Stomach (tissue), 8 donors: ENCODE measurements at regions not wholly inside any gene's neighbourhood (a gene's known extent, or its start where the extent isn't known, plus 50 kb on each side); places are given as distances from the start of the nearest gene placed in this dataset.
"Not testable (repeated sequence)": the region's sequence is repeated elsewhere in the genome, so short reads cannot be mapped to it uniquely, and the experiment has no call there.

Source experiments
- DNase-seq, 2 donors: peaks; one replicate each; pipeline versions ENCODE4 v3.0.0 to v3.0.0-alpha.2; 2013 to 2019
- H3K27ac ChIP-seq, 5 donors: fragments of 200-600 bp in 4 of 5; sonication (generic) in 4 of 5; one replicate each; pipeline ENCODE4 v1.5.1; 2013 to 2019; ENCODE audit warnings: mild to moderate bottlenecking in 1 of 5, moderate library complexity in 1 of 5
- H3K27me3 ChIP-seq, 3 donors: fragments of 200-600 bp; sonication (generic); one replicate each; pipeline ENCODE4 v1.5.1; 2017 to 2019; ENCODE audit warnings: mixed run types in 1 of 3
- H3K36me3 ChIP-seq, 4 donors: fragments of 200-600 bp; sonication (generic); 1 replicate in 3 of 4; 2 replicates in 1 of 4; pipeline ENCODE4 v1.5.1; 2016 to 2019
- H3K4me1 ChIP-seq, 4 donors: fragments of 200-600 bp; sonication (generic); one replicate each; pipeline ENCODE4 v1.5.1; 2016 to 2019
- H3K4me3 ChIP-seq, 4 donors: fragments of 200-600 bp; sonication (generic) in 3 of 4; one replicate each; pipeline ENCODE4 v1.5.1; 2016 to 2019; ENCODE audit warnings: mild to moderate bottlenecking in 1 of 4
- H3K9me3 ChIP-seq, 4 donors: fragments of 200-600 bp; sonication (generic); one replicate each; pipeline ENCODE4 v1.5.1; 2016 to 2019
- EP300 ChIP-seq: sonication (generic); formaldehyde crosslinking; IDR thresholded peaks from one replicate; pipeline ENCODE4 v1.6.1; 2017; ENCODE audit warnings: antibody characterized with exemption
- POLR2A ChIP-seq, 4 donors: fragments of 450-650 bp; IDR thresholded peaks; one replicate each; pipeline ENCODE4 v1.6.1; 2016; ENCODE audit warnings: antibody characterized with exemption in 4 of 4, control low read depth in 2 of 4, mild to moderate bottlenecking in 1 of 4, moderate library complexity in 1 of 4
- POLR2AphosphoS5 ChIP-seq, 3 donors: sonication (generic); formaldehyde crosslinking; IDR thresholded peaks; one replicate each; pipeline ENCODE4 v1.6.1; 2016; ENCODE audit warnings: antibody characterized with exemption in 3 of 3
- WGBS, 5 donors: extraction: QIAGEN DNeasy Blood & Tissue Kit in 3 of 5; methylation state at CpG; one replicate each; pipeline versions ENCODE4 v1.1.5 to v1.1.7; 2013 to 2018; 5-methylcytosine and 5-hydroxymethylcytosine counted together
- intact Hi-C: fragments of 100-400 bp; cut with DNase I; formaldehyde crosslinking; loops from one replicate; pipeline ENCODE4 v1.15.1; 2023; ENCODE audit warnings: low total_unique reads
- TF ChIP-seq, protein P1 (sequence below), 7 experiments: fragments of 450-650 bp in 4 of 7; fragments of 200-600 bp in 3 of 7; sonication (generic) in 3 of 7; IDR thresholded peaks; one replicate each; pipeline ENCODE4 v1.5.1; 2016 to 2019; ENCODE audit warnings: antibody characterized with exemption in 7 of 7, control low read depth in 2 of 7, mild to moderate bottlenecking in 1 of 7
- donor health status: healthy with polysubstance abuse.
- donor health status: Bipolar disorder and iron deficiency.
- donor health status: healthy.

DNA sequence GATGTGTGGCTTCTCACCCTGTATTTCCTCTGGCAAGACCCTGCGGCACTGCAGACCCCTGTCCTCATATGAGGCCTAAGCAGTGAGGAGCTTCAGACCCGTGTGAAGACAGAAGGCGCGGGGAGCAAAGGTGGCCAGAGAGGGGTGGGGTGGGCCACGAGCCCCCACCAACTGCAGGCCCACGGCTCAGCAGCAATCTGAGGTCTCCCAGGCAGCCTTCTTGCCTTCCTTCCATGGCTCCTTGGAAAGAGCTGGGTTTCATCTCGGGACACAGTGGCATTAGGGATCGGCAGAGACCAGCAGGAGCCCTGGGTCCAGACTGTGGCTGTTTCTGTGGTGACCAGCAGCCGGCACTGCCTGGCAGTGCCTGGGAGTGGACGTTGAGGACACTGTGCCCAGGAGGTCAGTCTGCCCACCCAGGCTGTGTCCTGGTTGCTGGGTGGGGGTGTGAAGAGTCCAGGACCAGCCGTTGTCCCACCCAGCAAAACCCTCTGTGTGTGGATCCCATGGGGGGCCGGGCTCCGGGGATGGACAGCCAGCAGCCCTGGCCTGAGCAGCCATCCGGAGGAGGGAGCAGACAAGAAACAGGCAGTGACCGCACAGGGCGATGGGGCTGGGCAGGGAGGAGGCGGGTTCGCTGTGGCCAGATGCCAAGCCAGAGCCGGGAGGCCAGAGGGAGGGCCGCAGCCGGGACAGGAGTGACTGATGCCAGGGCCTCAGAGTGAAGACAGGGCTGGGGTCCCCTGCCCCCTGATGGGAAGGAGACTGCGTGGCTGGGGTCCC lies 73.8 kb downstream of the RRM2 start:
- intact Hi-C loops, result no loop called here
- H3K27ac ChIP-seq, result no peak overlapping the region
- H3K4me3 ChIP-seq, result no peak overlapping the region
- peaks cover 0 to 21% (median 13%) of the 10 kb centered on the region in 4 donors for H3K4me1 ChIP-seq
- 53 to 75% (median 63%) methylated on average over 12 to 22 of the region's 22 CpGs for WGBS, 5 donors
- TF ChIP-seq POLR2AphosphoS5 (IDR thresholded peaks at IDR 0.05), result no peak
- TF ChIP-seq, protein P1, sequence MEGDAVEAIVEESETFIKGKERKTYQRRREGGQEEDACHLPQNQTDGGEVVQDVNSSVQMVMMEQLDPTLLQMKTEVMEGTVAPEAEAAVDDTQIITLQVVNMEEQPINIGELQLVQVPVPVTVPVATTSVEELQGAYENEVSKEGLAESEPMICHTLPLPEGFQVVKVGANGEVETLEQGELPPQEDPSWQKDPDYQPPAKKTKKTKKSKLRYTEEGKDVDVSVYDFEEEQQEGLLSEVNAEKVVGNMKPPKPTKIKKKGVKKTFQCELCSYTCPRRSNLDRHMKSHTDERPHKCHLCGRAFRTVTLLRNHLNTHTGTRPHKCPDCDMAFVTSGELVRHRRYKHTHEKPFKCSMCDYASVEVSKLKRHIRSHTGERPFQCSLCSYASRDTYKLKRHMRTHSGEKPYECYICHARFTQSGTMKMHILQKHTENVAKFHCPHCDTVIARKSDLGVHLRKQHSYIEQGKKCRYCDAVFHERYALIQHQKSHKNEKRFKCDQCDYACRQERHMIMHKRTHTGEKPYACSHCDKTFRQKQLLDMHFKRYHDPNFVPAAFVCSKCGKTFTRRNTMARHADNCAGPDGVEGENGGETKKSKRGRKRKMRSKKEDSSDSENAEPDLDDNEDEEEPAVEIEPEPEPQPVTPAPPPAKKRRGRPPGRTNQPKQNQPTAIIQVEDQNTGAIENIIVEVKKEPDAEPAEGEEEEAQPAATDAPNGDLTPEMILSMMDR (IDR thresholded peaks at IDR 0.05), result no peak
- TF ChIP-seq POLR2A (IDR thresholded peaks at IDR 0.05), result no peak
- TF ChIP-seq EP300, result no peak
- DNase-seq, result peak; percentile 71 to 72
- no peaks in the 10 kb centered on the region for H3K27me3 ChIP-seq
- no peaks in the 10 kb centered on the region for H3K36me3 ChIP-seq
- peaks cover 0 to 3% (median 0%) of the 10 kb centered on the region in 4 donors for H3K9me3 ChIP-seq

DNA sequence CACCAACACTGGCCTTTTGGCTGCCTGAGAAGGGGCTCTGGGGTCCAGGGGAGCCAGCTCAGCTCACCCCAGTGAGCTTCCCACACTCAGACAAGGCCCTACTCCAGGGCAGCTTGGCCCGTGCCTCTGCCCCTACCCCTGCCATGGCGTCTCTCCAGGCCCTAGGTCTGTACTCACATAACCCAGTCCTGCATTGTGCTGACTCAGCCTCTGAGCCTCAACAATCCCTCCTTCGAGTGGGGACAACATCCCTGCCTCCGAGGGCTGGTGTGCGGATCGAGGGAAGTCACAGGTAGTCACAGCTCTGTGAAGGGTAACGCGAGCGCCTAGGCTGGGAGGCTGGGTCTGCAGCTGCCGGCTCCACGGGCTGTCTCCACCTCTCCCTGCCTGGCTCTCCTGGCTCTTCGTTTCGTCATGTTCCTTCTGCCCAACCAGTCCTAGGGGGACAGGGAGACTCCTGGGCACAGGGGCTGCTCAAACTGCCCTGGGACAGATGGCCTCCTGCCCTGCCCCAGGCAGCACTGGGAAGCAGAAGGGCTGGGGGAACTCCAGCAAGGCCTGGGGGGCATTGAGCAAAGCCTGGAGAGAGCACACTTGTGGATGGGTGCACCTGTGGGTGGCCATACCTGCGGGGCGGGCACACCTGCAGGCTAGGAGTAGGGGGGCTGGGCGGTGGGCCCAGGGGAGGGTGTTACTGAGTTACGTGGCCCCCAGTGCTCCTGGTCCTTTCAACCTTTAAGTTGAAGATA lies 74.6 kb downstream of the RRM2 start:
- WGBS, 5 donors, result 89 to 93% (median 93%) methylated on average over 13 to 17 of the region's 17 CpGs
- no peak for DNase-seq
- no peak overlapping the region for H3K27ac ChIP-seq

DNA sequence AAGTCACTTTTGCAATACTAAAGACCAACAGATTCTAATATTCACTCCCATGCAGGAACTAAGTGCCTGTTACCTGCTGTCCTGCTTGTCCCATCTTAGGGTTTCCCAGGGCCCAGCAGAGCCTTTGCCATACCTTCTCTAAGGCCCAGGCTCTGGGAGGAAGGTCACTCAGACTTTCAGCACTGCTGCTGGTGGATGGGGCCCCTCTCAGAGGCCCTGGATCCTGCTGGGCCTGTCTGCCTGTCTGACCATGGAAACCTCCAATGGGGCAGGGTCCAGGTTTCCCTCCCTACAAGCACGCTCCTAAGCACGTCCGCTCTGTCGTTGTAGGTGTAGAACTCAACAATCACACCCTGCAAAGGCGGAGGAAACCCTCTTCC lies 75.1 kb downstream of the RRM2 start:
- no peak overlapping the region for H3K27ac ChIP-seq
- H3K36me3 ChIP-seq, result no peaks in the 10 kb centered on the region
- no peak for DNase-seq
- no peaks in the 10 kb centered on the region for H3K27me3 ChIP-seq
- peaks cover 0 to 3% (median 0%) of the 10 kb centered on the region in 4 donors for H3K9me3 ChIP-seq
- H3K4me3 ChIP-seq, result no peak overlapping the region
- H3K4me1 ChIP-seq, result peaks cover 0 to 21% (median 13%) of the 10 kb centered on the region in 4 donors
- TF ChIP-seq, protein P1 (IDR thresholded peaks at IDR 0.05), result no peak
- TF ChIP-seq EP300 (no peak), POLR2A (IDR thresholded peaks at IDR 0.05) (no peak), POLR2AphosphoS5 (IDR thresholded peaks at IDR 0.05) (no peak)
- intact Hi-C loops, result no loop called here
- 88 to 100% (median 94%) methylated on average over 5 of the region's 5 CpGs for WGBS, 5 donors

More for the DNA sequence above, 74.6 kb downstream of the RRM2 start:
- no peak for TF ChIP-seq POLR2A (IDR thresholded peaks at IDR 0.05)
- TF ChIP-seq POLR2AphosphoS5 (IDR thresholded peaks at IDR 0.05), result no peak
- TF ChIP-seq, protein P1 (IDR thresholded peaks at IDR 0.05), result no peak
- TF ChIP-seq EP300, result no peak
- H3K36me3 ChIP-seq, result no peaks in the 10 kb centered on the region
- intact Hi-C loops, result no loop called here
- no peaks in the 10 kb centered on the region for H3K27me3 ChIP-seq
- H3K9me3 ChIP-seq, result peaks cover 0 to 3% (median 0%) of the 10 kb centered on the region in 4 donors
- H3K4me1 ChIP-seq, result peaks cover 0 to 21% (median 13%) of the 10 kb centered on the region in 4 donors
- H3K4me3 ChIP-seq, result no peak overlapping the region

DNA sequence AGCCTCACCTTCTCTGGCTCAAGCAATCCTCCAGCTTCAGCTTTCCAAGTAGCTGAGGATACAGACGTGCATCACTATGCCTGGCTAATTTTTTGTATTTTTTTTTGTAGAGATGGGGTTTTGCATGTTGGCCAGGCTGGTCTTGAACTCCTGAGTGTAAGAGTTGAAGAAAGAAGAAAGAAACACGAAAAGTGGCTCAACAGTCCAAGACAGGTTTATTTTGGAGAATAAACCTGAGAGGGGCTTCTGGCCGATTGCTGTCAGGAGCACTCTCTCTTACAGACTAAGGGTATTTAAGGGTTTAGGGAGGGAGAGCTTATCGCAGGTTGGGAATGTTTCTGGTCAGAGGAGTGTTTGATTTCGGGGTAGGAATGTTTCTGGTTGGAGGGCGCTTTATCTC lies 75.9 kb downstream of the RRM2 start:
- H3K27me3 ChIP-seq, H3K4me3 ChIP-seq, H3K27ac ChIP-seq, H3K36me3 ChIP-seq, DNase-seq, intact Hi-C loops, H3K9me3 ChIP-seq: not testable (repeated sequence)
- peaks cover 0 to 15% (median 12%) of the 10 kb centered on the region in 4 donors for H3K4me1 ChIP-seq
- 79 to 94% (median 87%) methylated on average over 6 of the region's 6 CpGs for WGBS, 5 donors
